Trophoblast cell (in vitro differentiated cells and primary cell): ENCODE measurements at regions not wholly inside any gene's neighbourhood (a gene's known extent, or its start where the extent isn't known, plus 50 kb on each side); places are given as distances from the start of the nearest gene placed in this dataset.

ENCODE experiments used
- DNase-seq, 2 donors: peaks; one replicate each; pipeline ENCODE4 v3.0.0-alpha.2; 2016
- H2AFZ ChIP-seq: 2 replicates; pipeline ENCODE4 v1.6.1; 2013; ENCODE audit warnings: low read length, moderate library complexity, mild to moderate bottlenecking; ENCODE audit not compliant: insufficient read depth, poor library complexity
- H2AK5ac ChIP-seq: 2 replicates; pipeline ENCODE4 v1.6.1; 2013; ENCODE audit warnings: mild to moderate bottlenecking, low read length
- H2BK120ac ChIP-seq: 2 replicates; pipeline ENCODE4 v1.6.1; 2013; ENCODE audit warnings: low read length, mild to moderate bottlenecking, moderate library complexity; ENCODE audit not compliant: insufficient read depth, poor library complexity
- H2BK12ac ChIP-seq: 2 replicates; pipeline ENCODE4 v1.6.1; 2013; ENCODE audit warnings: mild to moderate bottlenecking, low read length, moderate library complexity
- H2BK5ac ChIP-seq: 2 replicates; pipeline ENCODE4 v1.6.1; 2013; ENCODE audit warnings: low read length, low read depth, moderate library complexity, mild to moderate bottlenecking; ENCODE audit not compliant: poor library complexity
- H3K14ac ChIP-seq: 2 replicates; pipeline ENCODE4 v1.6.1; 2013; ENCODE audit warnings: mild to moderate bottlenecking, low read length
- H3K18ac ChIP-seq: 2 replicates; pipeline ENCODE4 v1.6.1; 2013; ENCODE audit warnings: mild to moderate bottlenecking, low read length
- H3K23ac ChIP-seq: 2 replicates; pipeline ENCODE4 v1.6.1; 2013; ENCODE audit warnings: low read length
- H3K27ac ChIP-seq: 2 replicates; pipeline ENCODE4 v1.5.1; 2013; ENCODE audit warnings: low read depth, mild to moderate bottlenecking, inconsistent platforms, low read length, moderate library complexity
- H3K27me3 ChIP-seq: 2 replicates; pipeline ENCODE4 v1.6.1; 2013; ENCODE audit warnings: inconsistent platforms, mild to moderate bottlenecking, low read length, moderate library complexity; ENCODE audit not compliant: insufficient read depth
- H3K36me3 ChIP-seq, 2 experiments: 1 replicate in 1 of 2; 2 replicates in 1 of 2; pipeline ENCODE4 v1.6.1; 2013; ENCODE audit warnings: low read length in 2 of 2, mild to moderate bottlenecking in 2 of 2, moderate library complexity in 1 of 2; ENCODE audit not compliant: insufficient read depth in 2 of 2, control insufficient read depth in 1 of 2
- H3K4ac ChIP-seq: 2 replicates; pipeline ENCODE4 v1.6.1; 2013; ENCODE audit warnings: low read depth, mild to moderate bottlenecking, low read length, moderate library complexity
- H3K4me1 ChIP-seq, 2 experiments: 1 replicate in 1 of 2; 2 replicates in 1 of 2; pipeline ENCODE4 v1.6.1; 2013; ENCODE audit warnings: low read length in 2 of 2, mild to moderate bottlenecking in 2 of 2, moderate library complexity in 1 of 2; ENCODE audit not compliant: insufficient read depth in 2 of 2, control insufficient read depth in 1 of 2
- H3K4me2 ChIP-seq: 2 replicates; pipeline ENCODE4 v1.6.1; 2013; ENCODE audit warnings: inconsistent platforms, mild to moderate bottlenecking, low read length, moderate library complexity
- H3K4me3 ChIP-seq: 2 replicates; pipeline ENCODE4 v1.5.1; 2013; ENCODE audit warnings: mild to moderate bottlenecking, low read depth, low read length, inconsistent platforms
- H3K79me1 ChIP-seq: one replicate; pipeline ENCODE4 v1.6.1; 2013; ENCODE audit warnings: low read length
- H3K79me2 ChIP-seq: 2 replicates; pipeline ENCODE4 v1.6.1; 2013; ENCODE audit warnings: low read length, mild to moderate bottlenecking; ENCODE audit not compliant: control insufficient read depth, insufficient read depth, poor library complexity
- H3K9ac ChIP-seq: 2 replicates; pipeline ENCODE4 v1.6.1; 2013; ENCODE audit warnings: mild to moderate bottlenecking, low read length
- H3K9me3 ChIP-seq: 2 replicates; pipeline ENCODE4 v1.6.1; 2013; ENCODE audit warnings: low read depth, mild to moderate bottlenecking, control low read depth, inconsistent platforms, low read length; ENCODE audit not compliant: insufficient read depth
- H4K12ac ChIP-seq: 2 replicates; pipeline ENCODE4 v1.6.1; 2013; ENCODE audit warnings: low read depth, mild to moderate bottlenecking, low read length, moderate library complexity
- H4K8ac ChIP-seq: 2 replicates; pipeline ENCODE4 v1.6.1; 2013; ENCODE audit warnings: low read depth, mild to moderate bottlenecking, low read length, moderate library complexity
- H4K91ac ChIP-seq: one replicate; pipeline ENCODE4 v1.6.1; 2013; ENCODE audit warnings: low read depth, mild to moderate bottlenecking, low read length, moderate library complexity
- WGBS: extraction: QIAGEN DNeasy Blood & Tissue Kit; methylation state at CpG from one replicate; pipeline ENCODE4 v1.1.7; 2013; ENCODE audit warnings: missing lambda C conversion rate; ENCODE audit not compliant: insufficient read length, insufficient coverage; ENCODE audit errors: extremely low coverage; 5-methylcytosine and 5-hydroxymethylcytosine counted together

GRCh38 chr3:99373088-99373845, 265.1 kb upstream of the COL8A1 start:
- DNase-seq: no peak
- no CpG with 5 or more reads among the region's 4 CpGs for WGBS
- H2BK120ac ChIP-seq: no peak overlapping the region
- no peak overlapping the region for H2BK5ac ChIP-seq
- H3K36me3 ChIP-seq: no peaks in the 10 kb centered on the region
- H3K27me3 ChIP-seq: no peaks in the 10 kb centered on the region
- no peaks in the 10 kb centered on the region for H3K9me3 ChIP-seq
- H3K27ac ChIP-seq: no peak overlapping the region
- H3K4me1 ChIP-seq: no peaks in the 10 kb centered on the region
- H3K14ac ChIP-seq: no peak overlapping the region
- no peak overlapping the region for H3K4me2 ChIP-seq
- H3K79me2 ChIP-seq: no peaks in the 10 kb centered on the region
- no peak overlapping the region for H3K23ac ChIP-seq
- no peak overlapping the region for H3K9ac ChIP-seq
- H2AFZ ChIP-seq: no peak overlapping the region
- no peak overlapping the region for H3K4me3 ChIP-seq
- no peaks in the 10 kb centered on the region for H3K79me1 ChIP-seq
- no peak overlapping the region for H3K4ac ChIP-seq
- H4K12ac ChIP-seq: no peak overlapping the region
- H3K18ac ChIP-seq: no peak overlapping the region
- no peak overlapping the region for H4K91ac ChIP-seq
- H4K8ac ChIP-seq: no peak overlapping the region
- H2AK5ac ChIP-seq: no peak overlapping the region
- no peak overlapping the region for H2BK12ac ChIP-seq

DNA sequence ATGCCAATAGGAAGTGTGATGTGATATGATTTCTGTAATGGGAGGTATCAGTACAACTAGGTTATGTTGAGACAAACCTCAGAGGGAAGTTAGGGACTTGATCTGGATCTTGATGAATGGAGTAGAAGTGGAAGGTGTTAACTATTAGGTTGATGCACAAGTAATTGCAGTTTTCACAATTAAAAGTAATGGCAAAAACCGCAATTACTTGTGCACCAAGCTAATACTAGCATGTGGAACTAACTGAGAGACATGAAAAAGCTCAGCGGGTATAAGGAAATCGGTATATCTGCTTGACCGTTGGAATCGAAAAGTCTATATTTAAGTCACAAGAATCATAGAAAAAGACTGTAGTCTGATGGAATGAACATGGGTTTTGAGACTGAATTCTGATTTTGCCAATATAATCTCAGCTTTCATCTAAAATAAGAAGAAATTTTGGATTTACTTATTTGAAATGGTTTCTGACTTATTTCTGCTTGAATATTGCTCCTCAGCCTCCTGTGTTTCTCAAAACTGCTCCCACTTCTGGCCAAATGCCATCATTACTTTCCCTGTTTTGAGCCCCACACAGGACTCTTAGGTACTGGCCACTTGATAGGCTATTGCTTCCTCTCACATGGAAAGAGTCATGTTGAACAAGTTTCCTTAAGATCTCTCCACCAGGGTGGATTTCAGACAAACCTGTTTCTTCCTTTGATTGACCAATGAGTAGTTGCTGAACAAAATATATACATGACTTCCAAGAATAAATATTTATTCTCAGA, 271.5 kb upstream of the COL8A1 start:
- H2AFZ ChIP-seq: no peak overlapping the region
- H3K4me3 ChIP-seq: no peak overlapping the region
- no peak overlapping the region for H2AK5ac ChIP-seq
- no peak overlapping the region for H4K12ac ChIP-seq
- no peaks in the 10 kb centered on the region for H3K79me2 ChIP-seq
- no peak overlapping the region for H3K4ac ChIP-seq
- H4K91ac ChIP-seq: no peak overlapping the region
- no peak overlapping the region for H3K9ac ChIP-seq
- no peak overlapping the region for H3K4me2 ChIP-seq
- no peak overlapping the region for H2BK120ac ChIP-seq
- no peak overlapping the region for H3K23ac ChIP-seq
- H3K14ac ChIP-seq: no peak overlapping the region
- DNase-seq: peak; percentile 2 to 26
- no peaks in the 10 kb centered on the region for H3K27me3 ChIP-seq
- no peaks in the 10 kb centered on the region for H3K4me1 ChIP-seq
- no peak overlapping the region for H4K8ac ChIP-seq
- WGBS: no CpG with 5 or more reads among the region's 5 CpGs
- H2BK12ac ChIP-seq: no peak overlapping the region
- no peaks in the 10 kb centered on the region for H3K9me3 ChIP-seq
- H3K79me1 ChIP-seq: no peaks in the 10 kb centered on the region
- no peaks in the 10 kb centered on the region for H3K36me3 ChIP-seq
- H3K18ac ChIP-seq: no peak overlapping the region
- H2BK5ac ChIP-seq: no peak overlapping the region
- no peak overlapping the region for H3K27ac ChIP-seq

DNA sequence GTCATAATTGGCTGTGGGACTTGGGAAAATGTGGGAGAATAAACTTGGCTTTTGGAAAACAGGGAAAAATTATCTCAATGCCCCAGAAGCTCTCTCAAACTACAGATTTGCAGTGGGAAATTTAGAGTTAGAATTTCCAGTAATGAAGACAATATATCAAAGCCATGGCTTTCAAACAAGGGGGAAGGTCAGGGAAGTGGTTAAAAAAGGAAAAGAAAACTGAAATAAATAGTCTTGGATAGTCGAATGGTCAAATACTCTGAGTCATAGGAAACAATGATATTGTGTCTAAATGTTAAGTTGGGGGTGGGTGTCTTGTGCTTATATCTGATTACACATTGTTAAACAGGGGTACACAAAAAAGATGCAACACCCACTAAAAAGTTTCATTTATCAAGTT, 272.4 kb upstream of the COL8A1 start:
- H3K4ac ChIP-seq: no peak overlapping the region
- H2BK5ac ChIP-seq: no peak overlapping the region
- no peak overlapping the region for H2BK12ac ChIP-seq
- H4K91ac ChIP-seq: no peak overlapping the region
- no peaks in the 10 kb centered on the region for H3K9me3 ChIP-seq
- H3K18ac ChIP-seq: no peak overlapping the region
- H4K12ac ChIP-seq: no peak overlapping the region
- H2AFZ ChIP-seq: no peak overlapping the region
- no CpG with 5 or more reads among the region's 1 CpG for WGBS
- H3K79me1 ChIP-seq: no peaks in the 10 kb centered on the region
- H2AK5ac ChIP-seq: no peak overlapping the region
- H3K27ac ChIP-seq: no peak overlapping the region
- H3K4me1 ChIP-seq: no peaks in the 10 kb centered on the region
- no peaks in the 10 kb centered on the region for H3K36me3 ChIP-seq
- H3K4me2 ChIP-seq: no peak overlapping the region
- H3K23ac ChIP-seq: no peak overlapping the region
- DNase-seq: no peak
- no peak overlapping the region for H3K14ac ChIP-seq
- H3K9ac ChIP-seq: no peak overlapping the region
- no peak overlapping the region for H4K8ac ChIP-seq
- no peaks in the 10 kb centered on the region for H3K27me3 ChIP-seq
- H3K4me3 ChIP-seq: no peak overlapping the region
- no peaks in the 10 kb centered on the region for H3K79me2 ChIP-seq
- H2BK120ac ChIP-seq: no peak overlapping the region

DNA sequence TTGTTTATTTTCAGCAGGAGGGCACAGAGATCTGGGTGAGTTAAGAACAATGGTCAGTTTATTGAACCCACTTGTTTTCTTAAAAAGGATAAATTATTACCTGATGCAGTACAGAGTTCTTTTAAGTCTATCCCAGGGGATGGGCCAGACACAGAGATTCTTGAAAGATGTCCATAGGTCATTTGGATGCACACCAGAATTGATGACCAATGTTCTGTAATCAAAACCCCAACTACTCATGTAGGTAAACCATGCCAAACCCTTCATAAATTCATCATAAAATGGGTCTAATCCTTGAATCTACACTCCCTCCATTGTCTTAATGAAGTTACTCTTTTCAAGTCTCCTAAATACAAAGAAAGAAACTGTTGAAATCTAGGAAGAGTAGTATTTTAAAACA, 273.0 kb upstream of the COL8A1 start:
- H3K4ac ChIP-seq: no peak overlapping the region
- H3K23ac ChIP-seq: no peak overlapping the region
- H2AK5ac ChIP-seq: no peak overlapping the region
- no peak overlapping the region for H3K18ac ChIP-seq
- H4K12ac ChIP-seq: no peak overlapping the region
- no peaks in the 10 kb centered on the region for H3K36me3 ChIP-seq
- no peaks in the 10 kb centered on the region for H3K27me3 ChIP-seq
- H3K79me2 ChIP-seq: no peaks in the 10 kb centered on the region
- H3K4me1 ChIP-seq: no peaks in the 10 kb centered on the region
- no peak overlapping the region for H3K4me3 ChIP-seq
- H4K8ac ChIP-seq: no peak overlapping the region
- H2BK120ac ChIP-seq: no peak overlapping the region
- no peak for DNase-seq
- H2BK5ac ChIP-seq: no peak overlapping the region
- H3K27ac ChIP-seq: no peak overlapping the region
- H3K9ac ChIP-seq: no peak overlapping the region
- H2AFZ ChIP-seq: no peak overlapping the region
- H3K79me1 ChIP-seq: no peaks in the 10 kb centered on the region
- no peak overlapping the region for H4K91ac ChIP-seq
- no peak overlapping the region for H3K14ac ChIP-seq
- no peaks in the 10 kb centered on the region for H3K9me3 ChIP-seq
- H2BK12ac ChIP-seq: no peak overlapping the region
- H3K4me2 ChIP-seq: no peak overlapping the region
